VCaP (cell line): ENCODE measurements at regions not wholly inside any gene's neighbourhood (a gene's known extent, or its start where the extent isn't known, plus 50 kb on each side); places are given as distances from the start of the nearest gene placed in this dataset.

Experiments
- H3K27ac ChIP-seq: fragments of 450-650 bp; 2 replicates; pipeline ENCODE4 v1.5.1; 2017
- TF ChIP-seq, protein P1 (sequence below): fragments of 450-650 bp; conservative IDR thresholded peaks from 2 replicates; pipeline ENCODE4 v1.5.1; 2017; ENCODE audit warnings: mild to moderate bottlenecking, moderate library complexity

DNA sequence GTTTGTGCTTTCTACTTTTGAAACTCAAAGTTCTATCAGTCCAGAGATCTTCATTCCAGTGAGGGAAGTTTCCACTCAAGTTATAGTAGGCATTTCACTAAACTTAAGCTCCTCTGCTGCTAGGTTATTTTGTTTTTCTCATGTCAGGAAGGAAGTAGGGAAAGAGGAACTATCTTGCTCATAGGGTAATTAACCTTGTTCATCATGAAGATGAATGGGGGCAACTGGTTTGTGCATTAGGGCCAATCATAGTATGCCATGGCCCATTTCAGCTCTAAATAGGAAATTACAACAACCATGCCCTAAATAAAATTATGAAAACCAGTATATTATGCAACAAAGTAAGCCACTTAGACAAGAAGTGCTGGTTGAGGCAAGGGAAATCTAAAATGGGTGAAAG, 804.7 kb upstream of the NDST4 start:
- H3K27ac ChIP-seq = no peak overlapping the region
- TF ChIP-seq, protein P1, sequence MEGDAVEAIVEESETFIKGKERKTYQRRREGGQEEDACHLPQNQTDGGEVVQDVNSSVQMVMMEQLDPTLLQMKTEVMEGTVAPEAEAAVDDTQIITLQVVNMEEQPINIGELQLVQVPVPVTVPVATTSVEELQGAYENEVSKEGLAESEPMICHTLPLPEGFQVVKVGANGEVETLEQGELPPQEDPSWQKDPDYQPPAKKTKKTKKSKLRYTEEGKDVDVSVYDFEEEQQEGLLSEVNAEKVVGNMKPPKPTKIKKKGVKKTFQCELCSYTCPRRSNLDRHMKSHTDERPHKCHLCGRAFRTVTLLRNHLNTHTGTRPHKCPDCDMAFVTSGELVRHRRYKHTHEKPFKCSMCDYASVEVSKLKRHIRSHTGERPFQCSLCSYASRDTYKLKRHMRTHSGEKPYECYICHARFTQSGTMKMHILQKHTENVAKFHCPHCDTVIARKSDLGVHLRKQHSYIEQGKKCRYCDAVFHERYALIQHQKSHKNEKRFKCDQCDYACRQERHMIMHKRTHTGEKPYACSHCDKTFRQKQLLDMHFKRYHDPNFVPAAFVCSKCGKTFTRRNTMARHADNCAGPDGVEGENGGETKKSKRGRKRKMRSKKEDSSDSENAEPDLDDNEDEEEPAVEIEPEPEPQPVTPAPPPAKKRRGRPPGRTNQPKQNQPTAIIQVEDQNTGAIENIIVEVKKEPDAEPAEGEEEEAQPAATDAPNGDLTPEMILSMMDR = no peak

DNA sequence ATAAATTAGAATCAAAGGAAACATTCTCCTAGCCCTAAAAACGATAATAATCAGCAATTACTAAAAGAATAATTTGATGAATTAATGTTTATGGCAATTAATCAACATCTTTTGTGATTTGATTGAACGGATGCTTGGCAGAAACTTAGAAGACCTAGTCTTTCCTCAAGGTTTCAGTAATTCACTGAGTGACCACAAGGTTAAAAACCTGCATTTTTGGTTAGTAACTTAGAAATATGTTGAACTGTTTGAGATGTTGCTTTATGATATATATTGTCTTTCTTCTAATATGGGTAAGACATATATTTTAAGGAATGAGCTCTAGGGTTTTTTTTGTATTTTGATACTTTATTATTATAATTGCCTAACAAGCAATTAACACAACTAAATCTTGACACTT, 793.0 kb upstream of the NDST4 start:
- H3K27ac ChIP-seq = no peak overlapping the region
- TF ChIP-seq, protein P1 = 0 out of 2 replicates have a peak, but pooled peaks have one; percentile 13

DNA sequence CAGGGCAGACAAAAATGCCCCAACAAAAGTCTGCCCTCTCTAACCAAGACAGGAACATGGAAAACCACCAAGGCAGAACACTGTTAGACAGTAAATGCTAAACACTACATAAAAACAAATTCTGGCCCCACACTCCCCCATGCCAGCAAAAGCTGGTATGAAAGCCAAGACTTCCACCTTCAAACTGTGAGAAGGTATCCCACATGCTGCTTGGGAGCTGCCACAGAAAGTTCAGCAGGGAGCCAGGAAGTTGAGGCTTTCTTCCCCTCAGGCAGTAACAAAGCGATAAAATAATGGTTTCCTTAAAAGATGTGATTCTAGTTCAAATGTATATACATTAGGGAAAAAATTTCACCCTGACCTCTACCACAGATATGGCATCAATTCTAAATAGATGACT, 770.4 kb upstream of the NDST4 start:
- peak overlapping the region; percentile 39 for H3K27ac ChIP-seq
- TF ChIP-seq, protein P1 = no peak

DNA sequence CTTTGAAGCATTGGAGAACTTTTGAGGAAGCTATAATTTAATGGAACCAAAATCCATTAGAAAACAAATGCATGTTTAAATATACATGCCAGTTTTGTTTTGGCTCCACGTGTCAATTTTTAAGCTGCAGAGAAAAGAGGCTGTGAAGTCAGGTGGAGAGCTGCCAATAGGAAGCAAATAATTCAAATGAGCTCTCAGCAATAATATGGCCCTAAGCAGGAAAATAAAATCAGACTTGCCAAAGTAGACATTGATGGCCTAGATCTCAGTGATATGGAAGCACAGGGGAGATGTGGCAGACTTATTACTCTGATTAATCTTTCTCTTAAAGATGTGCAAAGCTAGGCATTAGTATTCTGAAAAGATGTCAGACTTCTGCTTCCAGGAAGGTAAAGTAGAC, 769.8 kb upstream of the NDST4 start:
- TF ChIP-seq, protein P1 = no peak
- peak overlapping the region; percentile 39 for H3K27ac ChIP-seq

DNA sequence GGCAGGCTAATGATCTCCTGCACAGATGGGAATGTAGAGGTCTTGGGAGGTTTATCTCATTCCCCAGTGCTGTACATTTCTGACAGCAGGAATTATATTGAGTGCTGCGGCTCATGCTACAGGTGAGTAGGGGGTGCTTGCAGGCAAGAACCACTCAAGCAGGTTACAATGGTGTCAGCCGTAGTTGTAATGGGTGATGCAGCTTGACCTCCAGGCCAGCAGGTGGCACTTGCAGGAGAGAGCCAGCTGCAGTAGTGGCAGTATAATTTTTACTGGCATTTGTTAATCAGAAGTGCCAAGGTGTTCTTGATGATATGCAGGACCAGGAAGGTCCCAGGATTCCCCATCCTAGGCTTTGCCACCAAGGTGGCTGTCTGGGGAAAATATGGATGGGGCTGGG, 759.6 kb upstream of the NDST4 start:
- TF ChIP-seq, protein P1 = no peak
- no peak overlapping the region for H3K27ac ChIP-seq

DNA sequence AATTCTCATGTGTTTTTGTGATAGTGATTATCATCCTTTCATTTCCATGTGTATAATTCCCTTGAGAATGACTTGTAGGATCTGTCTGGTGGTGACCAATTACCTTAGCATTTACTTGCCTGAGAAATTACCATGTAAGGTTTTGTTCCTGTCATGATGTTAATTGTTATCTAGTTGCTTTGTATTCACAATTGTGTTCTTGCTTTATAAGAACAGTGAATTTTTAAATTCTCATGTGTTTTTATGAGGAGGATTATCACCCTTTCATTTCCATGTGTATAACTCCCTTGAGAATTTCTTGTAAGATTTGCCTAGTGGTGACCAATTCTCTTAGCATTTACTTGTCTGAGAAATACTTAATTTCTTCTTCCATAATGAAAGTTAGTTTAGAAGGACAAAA, 758.2 kb upstream of the NDST4 start:
- TF ChIP-seq, protein P1 = no peak
- H3K27ac ChIP-seq = no peak overlapping the region

DNA sequence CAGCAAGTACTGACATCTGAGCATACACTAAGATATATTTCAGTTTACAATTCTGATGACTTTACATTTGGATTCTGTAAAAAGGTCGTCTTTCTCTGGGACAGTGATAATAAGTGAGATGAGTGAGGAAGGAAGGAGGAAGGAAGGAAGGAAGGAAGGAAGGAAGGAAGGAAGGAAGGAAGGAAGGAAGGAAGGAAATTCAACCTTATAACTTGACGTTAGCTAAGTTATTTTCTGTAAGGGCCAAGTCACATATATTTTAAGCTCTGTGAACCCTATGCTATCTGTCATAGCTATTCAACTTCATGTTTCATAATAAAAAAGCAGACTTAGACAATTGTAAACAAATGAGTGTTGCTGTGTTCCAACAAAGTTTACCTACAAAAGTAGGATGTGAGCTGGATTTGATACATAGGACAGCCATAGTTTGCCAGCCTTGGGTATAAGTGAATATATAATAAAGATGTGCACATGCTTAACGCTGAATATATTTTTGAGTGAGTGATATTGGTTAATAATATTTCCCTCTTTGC, 753.0 kb upstream of the NDST4 start:
- TF ChIP-seq, protein P1 = no peak
- no peak overlapping the region for H3K27ac ChIP-seq

DNA sequence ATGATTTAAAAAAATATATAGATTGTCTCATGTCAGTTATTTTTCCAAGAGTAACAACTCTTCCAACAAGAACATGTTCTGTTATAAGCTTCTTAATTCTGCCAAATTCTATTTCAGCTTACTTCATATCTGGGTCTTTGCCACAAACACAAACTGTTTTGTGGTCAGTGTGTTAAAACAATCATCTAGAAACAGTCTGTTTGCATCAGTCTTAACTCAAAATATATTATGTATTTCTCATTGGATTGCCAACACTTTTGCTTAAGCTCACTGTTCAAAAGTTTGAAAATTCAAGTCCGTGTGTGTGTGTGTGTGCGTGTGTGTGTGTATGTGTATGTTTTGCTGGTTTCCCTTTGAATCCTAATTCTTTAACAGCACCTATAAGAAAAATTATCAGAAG, 752.3 kb upstream of the NDST4 start:
- TF ChIP-seq, protein P1 = no peak

More for the DNA sequence above, 752.3 kb upstream of the NDST4 start:
- no peak overlapping the region for H3K27ac ChIP-seq
